T-helper 2 cell (primary cell): ENCODE measurements at regions not wholly inside any gene's neighbourhood (a gene's known extent, or its start where the extent isn't known, plus 50 kb on each side); places are given as distances from the start of the nearest gene placed in this dataset.
"Not testable (repeated sequence)": the region's sequence is repeated elsewhere in the genome, so short reads cannot be mapped to it uniquely, and the experiment has no call there.

ENCODE experiments used
- DNase-seq, 5 experiments: peaks; one replicate each; pipeline versions ENCODE4 v3.0.0 to v3.0.0-alpha.2; 2012 to 2022

DNA sequence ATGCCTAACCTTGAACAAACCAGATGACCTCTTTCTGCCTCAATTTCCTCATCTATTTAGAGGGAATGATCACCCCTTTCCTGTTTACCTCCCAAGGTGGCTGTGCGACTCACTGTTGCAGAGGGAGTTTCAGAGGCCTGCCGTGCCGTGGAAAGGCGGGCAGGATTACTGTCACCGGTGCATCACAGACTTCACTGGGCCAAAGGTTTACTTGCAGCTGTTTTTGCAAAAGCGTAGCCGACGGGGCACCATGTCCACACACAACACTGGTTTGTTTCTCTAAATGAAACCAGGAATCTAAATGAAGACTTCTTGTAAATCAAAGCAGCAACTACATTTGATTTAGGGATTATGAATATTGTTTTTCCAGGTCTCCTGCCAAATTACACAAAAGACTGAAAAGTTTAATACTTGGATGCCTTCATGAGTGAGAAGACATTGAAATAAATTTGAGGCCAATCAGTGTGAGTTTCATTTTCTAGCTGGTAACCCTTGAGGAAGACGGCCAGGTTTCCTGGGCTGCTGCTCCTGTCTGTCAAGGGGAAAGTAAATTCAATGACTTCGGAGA lies 696.1 kb upstream of the TMEM132C start:
- DNase-seq, result no peak

DNA sequence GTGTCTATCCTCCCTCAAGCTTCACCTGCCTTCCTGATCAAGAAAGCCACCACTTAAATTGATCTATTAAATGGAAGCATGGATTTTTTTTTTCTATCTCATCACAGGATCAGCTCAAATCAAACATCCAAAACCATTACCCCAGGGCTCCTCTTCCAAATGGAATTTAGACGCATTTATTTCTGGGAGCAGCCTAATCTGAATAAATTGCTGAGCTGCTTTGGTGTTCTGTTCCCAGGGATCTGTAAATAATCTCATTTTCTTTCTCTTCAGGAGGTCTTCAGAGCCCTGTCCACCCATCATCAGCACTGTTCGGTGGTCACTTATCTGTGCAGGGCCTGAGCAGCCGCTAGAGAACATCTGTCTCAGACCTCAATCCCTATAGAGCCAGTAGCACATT lies 695.4 kb upstream of the TMEM132C start:
- no peak for DNase-seq

DNA sequence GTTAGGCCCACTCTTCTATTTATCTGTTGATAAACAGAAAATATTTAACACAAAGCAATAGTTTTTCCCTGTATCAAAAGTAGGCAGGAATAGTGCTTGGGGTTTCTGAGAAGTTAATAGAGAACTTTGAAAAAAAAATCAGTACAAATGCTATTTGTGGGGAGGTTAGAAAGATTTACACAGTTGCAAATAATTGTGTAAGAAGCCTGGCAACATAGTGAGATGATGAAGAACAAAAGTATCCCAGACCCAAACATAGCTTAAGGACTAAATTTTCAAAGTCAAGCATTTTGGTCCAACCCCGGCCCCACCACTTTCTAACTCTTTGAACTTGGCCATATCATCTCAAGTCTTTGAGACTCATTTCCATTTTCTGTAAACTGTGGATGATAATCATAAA lies 687.5 kb upstream of the TMEM132C start:
- no peak for DNase-seq

DNA sequence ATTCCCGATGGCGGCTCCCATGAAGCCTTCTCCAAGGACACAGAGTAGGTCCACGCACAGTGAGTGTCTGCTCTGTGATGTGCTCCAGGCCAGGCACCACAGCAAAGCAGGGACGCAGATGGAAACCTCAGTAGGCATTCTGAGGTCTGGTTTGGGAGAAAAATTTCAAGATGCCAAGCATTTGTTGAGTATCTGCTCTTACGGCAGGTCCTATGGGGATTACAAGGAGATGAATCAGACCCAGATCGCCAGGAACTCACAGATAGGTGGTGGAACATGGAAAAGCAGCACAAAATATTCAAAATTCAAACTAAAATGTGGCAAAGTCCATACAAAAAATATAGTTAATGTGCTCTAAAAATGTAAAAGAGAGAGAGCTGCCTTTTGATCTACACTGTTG lies 684.9 kb upstream of the TMEM132C start:
- no peak for DNase-seq

DNA sequence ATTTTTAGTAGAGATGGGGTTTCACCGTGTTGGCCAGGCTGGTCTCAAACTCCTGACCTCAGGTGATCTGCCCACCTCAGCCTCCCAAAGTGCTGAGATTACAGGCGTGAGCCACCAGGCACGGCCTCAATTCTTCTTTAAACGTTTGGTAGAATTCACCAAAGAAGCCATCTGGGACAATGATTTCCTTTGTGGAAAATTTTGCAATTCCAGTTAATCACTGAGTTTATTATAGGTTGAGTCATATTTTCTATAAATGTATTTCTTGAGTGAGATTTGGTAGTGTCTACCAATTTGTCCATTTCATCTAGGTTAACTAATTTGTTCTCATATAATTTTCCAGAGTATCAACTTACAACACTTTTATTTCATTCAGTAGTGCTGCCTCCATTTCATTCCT lies 683.9 kb upstream of the TMEM132C start:
- no peak for DNase-seq

DNA sequence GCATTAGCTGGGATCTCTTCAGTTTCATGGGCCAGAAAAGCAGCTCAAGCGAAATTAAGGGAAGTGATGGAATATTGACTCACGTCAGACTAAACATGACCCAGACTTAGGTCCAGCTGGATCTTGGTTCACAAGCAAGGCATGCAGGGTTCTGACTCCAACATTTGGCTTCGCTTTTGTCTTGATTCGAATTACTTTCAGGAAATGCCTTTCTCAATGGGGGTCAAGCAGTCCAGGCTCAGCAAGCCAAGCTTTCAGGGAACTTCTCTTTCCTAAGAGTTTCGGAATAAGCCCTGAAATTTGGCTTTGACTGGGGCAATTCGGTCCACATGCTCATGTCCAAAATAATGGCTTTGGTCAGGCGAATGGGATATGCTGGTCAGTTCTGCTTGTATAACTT lies 678.7 kb upstream of the TMEM132C start:
- DNase-seq, result no peak

DNA sequence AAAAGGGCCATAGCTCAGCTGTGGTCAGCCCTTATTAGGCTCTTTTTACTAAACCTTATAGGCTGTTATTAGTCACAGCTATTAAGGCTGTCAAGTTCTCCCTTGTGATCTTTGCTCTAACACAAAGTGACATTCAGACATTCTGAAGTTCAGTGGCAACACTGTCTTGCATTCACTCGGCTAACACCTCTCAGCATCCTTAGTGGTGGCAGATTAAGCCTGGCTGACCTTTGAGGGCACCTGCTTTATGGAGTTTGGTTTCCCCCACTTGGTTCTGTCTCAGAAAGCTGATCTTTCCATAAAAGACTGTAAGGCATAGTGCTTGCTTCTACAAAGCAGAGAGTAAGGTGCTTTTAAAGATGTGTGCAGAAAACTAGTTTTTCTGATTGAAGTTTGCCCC lies 677.4 kb upstream of the TMEM132C start:
- no peak for DNase-seq

DNA sequence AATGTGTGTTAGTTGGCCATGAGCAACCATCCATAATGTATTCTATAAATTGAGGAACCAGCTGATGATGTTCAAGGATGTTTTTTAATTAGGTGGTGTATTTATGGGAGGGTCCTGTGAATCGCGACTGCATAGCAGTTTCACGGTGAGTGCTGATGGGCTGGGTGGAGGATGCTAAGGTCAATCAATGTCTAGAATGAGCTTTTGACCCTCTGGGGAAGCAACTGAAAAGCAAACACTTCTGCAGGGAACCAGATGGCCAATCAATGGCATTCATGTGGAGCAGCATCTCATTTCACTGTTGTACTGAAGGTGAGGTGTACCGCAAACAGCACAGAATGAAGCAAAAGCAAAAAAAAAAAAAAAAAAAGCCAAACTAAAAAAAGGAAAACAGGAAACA lies 676.1 kb upstream of the TMEM132C start:
- DNase-seq, result no peak

DNA sequence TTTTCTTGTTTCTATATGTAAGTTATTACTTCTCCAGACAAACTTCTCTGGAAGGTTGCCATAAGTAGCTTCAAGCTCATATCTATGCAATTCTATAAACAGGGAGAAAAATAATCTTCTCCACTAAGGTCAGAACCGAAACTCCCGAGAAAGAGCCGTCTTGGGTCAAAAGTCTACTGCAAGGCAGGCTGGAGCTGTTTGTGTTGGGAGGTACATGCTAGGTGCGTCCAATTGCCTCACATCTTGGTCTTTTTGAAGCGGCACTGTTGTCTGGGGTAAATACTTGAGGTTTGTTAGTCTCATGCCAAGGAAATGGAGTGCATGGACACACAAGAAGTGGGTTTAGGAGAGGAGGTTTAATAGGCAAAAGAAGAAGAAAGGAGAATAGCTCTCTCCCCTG lies 674.7 kb upstream of the TMEM132C start:
- no peak for DNase-seq

DNA sequence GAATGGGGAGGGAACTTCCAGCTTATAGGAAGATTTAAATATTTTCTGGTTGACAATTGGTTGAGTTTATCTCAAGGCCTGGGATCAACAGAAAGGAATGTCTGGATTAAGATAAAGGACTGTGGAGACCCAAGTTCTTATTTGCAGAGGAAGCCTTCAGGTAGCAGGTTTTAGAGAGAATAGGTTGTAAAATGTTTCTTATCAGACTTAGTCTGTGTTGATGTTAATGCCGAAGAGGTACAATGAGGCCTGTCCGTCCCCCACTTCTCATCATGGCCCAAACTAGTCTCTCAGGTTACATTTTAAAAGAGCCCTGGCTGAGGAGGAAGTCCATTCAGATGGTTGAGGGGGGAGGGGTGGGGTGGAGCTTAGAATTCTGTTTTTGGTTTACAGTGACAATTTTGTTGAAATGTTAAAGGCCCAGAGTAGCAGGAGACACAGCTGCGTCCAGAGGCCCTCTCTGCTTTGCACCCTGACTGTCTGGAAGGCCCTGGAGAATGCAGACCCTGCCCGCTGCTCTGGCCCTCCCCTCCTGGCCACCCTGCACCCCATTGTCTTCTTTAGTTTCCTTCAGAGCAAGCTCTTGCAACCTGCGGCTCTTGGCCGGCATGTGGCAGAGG lies 672.5 kb upstream of the TMEM132C start:
- DNase-seq, result no peak

DNA sequence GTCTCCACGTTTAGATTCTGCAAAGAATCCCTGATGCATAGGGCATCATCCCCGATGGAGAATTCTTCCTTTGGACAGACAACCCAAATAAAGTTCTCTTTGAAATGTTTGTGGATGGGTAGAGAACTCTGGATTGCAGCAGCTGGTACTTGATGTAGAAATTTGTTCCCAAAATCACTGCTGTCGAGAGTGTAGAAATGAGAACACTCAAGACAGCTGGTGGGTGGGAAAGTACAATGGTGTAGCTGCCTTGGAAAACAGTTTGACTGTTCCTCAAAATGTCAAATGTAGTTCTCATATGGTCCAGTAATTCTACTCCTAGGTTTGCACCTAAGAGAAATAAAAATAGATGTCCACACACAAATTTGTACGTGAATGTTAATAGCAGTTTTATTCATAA lies 671.5 kb upstream of the TMEM132C start:
- DNase-seq, result no peak

DNA sequence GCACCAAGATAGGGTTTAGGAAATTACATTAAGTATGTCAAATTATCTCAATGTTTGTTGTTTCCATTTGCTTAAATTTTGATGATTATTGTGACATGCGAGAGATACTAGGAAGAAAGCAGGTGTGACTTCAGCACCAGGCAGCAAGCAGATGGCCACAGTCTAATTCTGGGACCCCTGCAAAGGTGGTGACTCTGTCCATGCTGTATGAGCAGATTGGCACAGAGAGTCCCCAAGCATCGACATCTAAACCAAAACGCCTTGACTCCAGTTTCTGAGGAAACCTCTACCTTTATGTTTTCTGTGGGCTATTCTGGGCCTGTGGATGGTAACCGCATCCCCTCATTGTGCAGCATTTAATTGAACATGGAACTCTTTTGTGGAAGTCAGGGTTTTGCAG lies 670.1 kb upstream of the TMEM132C start:
- no peak for DNase-seq

DNA sequence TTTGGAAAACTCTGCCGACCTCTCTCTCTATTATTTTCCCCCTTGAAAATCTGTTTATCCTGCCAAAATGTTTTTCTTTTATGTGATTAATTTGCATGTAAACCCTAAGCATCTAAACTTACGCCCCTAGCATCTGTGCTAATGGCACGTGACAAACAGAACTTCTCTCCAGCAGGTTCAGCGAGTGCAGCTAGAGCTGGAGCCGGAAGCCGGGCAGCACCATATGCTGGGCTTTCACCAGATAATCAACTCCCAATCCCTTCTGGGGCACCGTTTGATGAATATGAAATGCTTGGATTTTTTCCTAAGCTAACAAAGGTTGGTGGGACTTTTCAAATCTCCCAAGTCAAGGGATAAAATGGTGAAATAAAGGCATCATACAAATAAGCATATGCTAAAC lies 667.5 kb upstream of the TMEM132C start:
- no peak for DNase-seq

DNA sequence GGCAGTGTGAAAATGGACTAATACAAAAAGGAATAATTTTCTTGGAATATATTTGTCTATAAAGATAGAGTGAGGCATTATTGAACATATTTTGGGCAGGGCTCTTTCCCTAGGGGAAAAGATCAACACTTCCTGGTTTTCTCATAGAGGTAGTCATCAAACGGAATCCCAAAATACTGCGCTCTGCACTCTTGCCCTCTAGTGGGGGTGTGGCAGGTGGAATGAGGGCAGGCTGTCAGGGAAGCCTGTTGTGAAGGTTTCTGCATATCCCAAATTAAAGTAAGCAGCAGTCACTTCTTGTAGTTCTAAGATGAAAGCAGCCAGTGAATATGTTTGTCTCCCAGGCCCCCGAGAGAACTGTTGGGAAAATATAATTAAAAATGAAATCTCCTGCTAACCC lies 666.8 kb upstream of the TMEM132C start:
- no peak for DNase-seq

DNA sequence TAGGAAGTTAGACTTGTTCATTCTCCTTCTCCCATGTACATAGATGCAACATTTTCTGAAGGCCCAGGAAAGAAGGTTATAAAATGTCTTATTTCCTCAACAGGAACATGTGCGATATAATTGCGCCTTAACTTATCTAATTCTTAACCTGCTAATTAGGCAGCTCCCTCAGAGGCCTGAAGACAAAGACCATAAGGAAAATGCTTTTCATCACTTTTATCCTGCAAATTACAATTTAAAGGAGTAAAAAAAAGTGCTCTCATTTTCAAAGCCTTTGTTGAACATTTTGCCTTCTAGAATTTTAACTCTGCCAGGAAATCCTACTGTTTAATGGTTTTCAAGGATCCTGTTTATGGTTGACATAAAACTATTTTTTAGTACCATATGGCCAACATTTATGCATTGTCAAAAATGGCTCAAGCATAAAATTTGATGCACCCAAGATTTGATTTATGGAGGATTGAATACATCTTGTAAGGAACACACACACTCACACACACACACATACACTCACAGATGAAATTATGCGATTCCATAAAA lies 660.4 kb upstream of the TMEM132C start:
- no peak for DNase-seq

DNA sequence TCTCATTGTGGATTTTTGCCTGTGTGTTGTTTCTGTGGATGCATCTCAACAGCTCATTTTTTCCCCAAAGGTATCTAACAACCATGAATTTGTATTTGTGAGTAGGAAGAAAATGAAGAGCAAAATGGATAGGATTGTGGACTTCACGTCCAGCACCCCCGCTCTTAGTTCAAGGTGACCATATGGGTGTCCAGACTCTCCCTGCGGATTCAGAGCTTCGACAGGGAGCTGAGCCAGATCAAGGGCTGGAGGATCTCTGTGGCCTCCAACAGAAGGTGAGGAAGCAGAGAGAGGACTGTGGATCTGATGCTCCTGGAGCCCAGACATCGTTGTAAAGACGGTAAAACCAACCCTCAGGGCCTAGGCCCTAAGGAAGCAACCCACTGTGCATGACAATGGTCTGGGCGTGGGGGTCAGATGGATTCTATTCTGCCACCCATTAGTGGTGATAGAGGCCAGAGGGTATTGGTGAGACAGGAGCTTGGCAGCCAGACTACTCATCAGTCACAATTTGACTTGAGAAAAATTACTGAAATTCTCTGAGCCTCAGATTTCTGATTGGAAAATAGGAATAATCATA lies 659.7 kb upstream of the TMEM132C start:
- DNase-seq, result no peak

DNA sequence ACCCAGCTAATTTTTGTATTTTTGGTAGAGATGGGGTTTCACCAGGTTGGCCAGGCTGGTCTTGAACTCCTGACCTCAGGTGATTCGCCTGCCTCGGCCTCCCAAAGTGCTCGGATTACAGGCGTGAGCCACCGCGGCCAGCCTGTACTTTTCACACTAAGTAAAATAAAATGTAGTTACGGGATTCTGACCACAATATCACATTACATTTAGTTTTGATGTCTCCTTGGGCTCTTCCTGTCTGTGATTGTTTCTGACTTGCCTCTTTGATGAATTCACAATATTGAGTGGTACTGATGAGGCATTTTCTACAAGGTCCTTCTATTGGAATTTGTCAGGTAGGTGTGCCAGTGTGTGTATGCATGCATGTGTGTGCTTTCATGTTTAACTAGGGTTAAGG lies 658.6 kb upstream of the TMEM132C start:
- DNase-seq, result not testable (repeated sequence)

DNA sequence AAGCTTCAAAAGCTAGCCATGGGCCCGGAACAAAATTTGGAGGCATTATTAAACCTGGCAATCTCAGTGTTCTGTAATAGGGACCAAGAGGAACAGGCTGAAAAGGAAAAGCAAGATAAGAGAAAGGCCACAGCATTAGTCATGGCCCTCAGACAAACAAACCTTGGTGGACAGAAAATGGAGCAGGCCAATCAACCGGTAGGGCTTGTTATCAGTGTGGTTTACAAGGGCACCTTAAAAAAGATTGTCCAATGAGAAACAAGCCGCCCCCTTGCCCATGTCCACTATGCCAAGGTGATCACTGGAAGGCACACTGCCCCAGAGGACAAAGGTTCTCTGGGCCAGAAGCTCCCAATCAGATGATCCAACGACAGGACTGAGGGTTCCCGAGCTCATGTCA lies 653.9 kb upstream of the TMEM132C start:
- DNase-seq, result no peak

DNA sequence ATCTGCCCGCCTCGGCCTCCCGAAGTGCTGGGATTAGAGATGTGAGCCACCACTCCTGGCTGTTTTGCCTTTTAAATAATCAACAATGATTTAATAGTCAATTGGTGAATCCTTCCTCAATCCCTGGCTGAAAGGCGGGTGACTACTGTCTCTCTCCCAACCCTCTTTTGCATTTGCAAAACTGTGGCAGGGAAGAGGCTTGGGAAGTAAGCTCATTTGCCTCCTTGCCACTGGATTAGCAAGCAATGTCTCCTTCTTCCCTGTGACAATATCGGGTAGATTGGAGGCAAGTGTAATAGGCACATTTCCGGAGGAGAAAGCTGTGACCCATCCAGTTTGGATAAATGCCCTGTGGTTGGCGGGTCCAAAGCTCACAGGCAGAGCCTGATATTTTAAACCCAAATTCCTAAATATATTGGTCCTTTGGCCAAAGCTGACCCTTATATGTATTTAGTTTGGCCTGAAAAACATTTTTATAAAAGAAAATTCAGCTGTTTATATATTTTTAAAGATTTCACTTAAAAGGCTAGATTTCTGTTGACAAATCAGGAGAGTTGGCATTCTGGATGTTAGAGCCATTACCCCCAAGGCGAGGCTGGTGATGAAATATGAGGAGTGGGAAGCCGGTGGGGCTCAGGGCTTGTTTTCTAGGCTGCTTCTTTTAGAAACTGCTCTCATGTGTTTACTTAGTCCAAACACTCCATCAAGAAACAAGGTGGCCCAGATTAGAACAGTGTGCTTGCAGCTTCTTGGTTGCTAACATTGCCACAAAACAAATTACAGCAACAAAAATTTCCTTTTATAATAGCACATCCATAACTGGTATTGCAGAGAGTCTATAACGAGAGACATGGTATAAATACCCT lies 646.9 kb upstream of the TMEM132C start:
- no peak for DNase-seq

DNA sequence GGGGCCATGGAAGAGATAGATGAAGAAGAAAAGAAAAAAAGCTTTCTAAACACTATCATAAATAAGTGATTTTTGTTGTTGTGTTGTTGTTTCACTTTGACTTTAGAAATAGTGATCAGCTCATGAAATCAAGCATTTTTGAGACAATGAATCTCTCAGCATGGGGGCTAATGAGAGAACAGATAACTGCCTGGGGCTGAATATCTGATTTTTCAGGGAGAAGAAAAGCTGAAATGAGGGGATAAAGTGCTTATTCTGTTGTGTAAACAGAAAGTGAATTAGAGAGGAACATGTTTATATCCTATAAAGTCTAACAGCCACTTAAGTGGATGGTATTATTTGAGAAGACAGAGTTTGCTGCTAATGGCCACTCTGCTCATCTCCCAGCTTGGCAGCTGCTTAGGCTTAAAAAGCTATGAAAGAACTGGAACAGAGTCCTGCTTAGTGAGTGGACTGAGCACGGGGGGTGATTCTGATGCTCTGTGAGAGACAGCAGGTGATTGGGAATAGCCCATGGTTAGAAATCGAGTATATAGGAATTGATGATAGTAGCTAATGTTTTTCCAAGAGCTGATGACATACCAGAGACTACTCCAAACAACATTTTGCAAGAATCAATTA lies 646.1 kb upstream of the TMEM132C start:
- no peak for DNase-seq

DNA sequence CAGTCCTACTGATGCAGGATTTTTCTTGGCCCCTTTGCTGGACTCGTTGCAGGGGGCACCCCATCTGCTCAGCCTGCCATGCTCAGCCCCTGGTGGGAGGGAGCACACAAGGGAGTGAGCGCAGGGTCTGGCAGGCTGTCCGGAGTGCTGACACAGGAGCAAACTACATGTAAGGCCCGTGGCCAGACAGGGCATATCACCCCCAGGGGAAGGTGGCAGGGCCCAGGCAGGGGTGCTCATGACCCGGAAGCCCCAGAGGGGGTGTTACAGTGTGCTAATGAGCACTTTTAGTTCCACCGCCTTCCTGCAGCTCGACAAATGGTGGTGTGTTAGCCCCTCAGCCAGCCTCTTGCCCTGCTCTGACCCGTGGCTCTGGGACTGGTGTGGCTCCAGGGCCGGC lies 645.6 kb upstream of the TMEM132C start:
- no peak for DNase-seq

DNA sequence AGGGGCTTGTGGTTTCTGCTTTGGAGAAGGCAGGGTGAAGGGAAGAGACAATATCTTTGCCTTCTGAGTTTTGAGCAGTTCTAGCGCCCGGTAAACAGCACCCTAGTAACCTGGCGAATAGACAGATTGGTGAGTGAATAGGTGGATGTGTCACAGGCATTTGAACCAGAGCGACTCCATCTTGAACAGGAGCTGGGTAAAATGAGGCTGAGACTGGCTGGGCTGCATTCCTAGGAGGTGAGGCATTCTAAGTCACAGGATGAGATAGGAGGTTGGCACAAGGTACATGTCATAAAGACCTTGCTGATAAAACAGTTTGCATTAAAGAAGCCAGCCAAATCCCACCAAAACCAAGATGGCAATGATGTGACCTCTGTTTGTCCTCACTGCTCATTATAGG lies 643.6 kb upstream of the TMEM132C start:
- no peak for DNase-seq

DNA sequence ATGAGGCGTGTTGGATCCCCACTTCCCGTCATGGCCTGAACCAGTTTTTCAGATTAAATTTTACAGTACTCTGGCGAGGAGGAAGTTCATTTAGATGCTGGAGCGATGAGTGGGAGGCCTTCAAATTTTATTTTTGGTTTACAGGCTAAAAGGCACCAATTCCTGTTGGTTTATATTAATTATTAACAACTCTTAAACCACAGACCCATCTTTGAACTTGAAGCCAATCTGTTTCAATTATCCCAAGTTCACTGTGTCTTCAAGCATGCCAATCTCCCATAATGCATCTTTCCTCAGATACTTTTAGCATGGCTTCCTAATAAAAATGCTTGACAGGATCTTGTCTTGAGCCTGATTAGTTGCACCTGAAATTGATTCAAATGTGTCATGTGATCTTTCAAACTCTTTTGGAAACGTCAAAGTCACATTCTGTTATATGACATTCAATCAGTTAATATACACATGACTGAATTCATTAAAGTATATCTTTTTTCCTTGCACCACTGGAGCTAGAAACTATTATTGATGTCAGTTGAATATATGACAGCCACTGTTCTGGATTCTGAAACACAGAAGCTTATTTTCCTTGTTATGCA lies 641.7 kb upstream of the TMEM132C start:
- no peak for DNase-seq
